Thoracic aorta (tissue), 2 donors: ENCODE measurements at regions not wholly inside any gene's neighbourhood (a gene's known extent, or its start where the extent isn't known, plus 50 kb on each side); places are given as distances from the start of the nearest gene placed in this dataset.

Experiments used
- ATAC-seq: fragments of 150-250 bp; one replicate; pipeline ENCODE4 v1.8.0; 2017; ENCODE audit warnings: low read depth; ENCODE audit not compliant: insufficient number of reproducible peaks, low FRiP score
- DNase-seq: peaks from one replicate; pipeline ENCODE4 v3.0.0-alpha.2; 2020; ENCODE audit warnings: low spot score
- H3K27ac ChIP-seq, 2 donors: fragments of 200-600 bp; sonication (generic); 1 replicate in 1 of 2; 2 replicates in 1 of 2; pipeline ENCODE4 v1.5.1; 2016; ENCODE audit warnings: mild to moderate bottlenecking in 2 of 2, moderate library complexity in 2 of 2
- H3K27me3 ChIP-seq: fragments of 200-600 bp; sonication (generic); replicated peaks from 2 replicates; pipeline ENCODE4 v1.6.0; 2016; ENCODE audit warnings: mild to moderate bottlenecking; ENCODE audit not compliant: insufficient read depth
- H3K36me3 ChIP-seq: fragments of 200-600 bp; sonication (generic); one replicate; pipeline ENCODE4 v1.5.1; 2016
- H3K4me1 ChIP-seq, 2 donors: fragments of 200-600 bp; sonication (generic); 1 replicate in 1 of 2; 2 replicates in 1 of 2; pipeline versions ENCODE4 v1.5.1 to v1.6.0; 2016; ENCODE audit warnings: low read depth in 2 of 2, mild to moderate bottlenecking in 1 of 2; ENCODE audit not compliant: control insufficient read depth in 1 of 2
- H3K4me3 ChIP-seq: fragments of 200-600 bp; sonication (generic); 2 replicates; pipeline ENCODE4 v1.5.1; 2016; ENCODE audit warnings: mild to moderate bottlenecking
- H3K9me3 ChIP-seq: fragments of 200-600 bp; sonication (generic); 2 replicates; pipeline ENCODE4 v1.5.1; 2016
- TF ChIP-seq, protein P1 (sequence below): fragments of 200-600 bp; sonication (generic); IDR thresholded peaks from one replicate; pipeline ENCODE4 v1.5.1; 2019; ENCODE audit warnings: antibody characterized with exemption

DNA sequence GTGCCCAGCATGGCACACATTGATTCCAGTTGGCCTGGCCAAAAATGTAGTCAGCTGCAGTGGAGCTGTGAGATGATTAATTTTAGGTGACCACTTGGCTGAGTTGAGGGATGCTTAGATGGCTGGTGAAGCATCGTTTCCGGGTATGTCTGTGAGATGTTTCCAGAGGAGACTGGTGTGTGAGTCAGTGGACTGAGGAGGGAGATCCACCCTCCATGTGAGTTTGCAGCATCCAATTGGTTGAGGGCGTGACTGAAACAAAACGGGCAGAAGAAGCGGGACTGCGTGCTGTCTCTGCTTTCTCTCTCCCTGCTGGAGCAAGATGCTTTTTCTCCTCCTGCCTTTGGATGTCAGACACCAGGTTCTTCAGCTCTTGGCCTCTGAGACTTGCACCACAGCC, 68.2 kb upstream of the DSCAM start:
- no peak overlapping the region for H3K27ac ChIP-seq
- DNase-seq (no peak), ATAC-seq (no peak)
- no peaks in the 10 kb centered on the region for H3K4me1 ChIP-seq
- H3K4me3 ChIP-seq, result no peak overlapping the region
- no peaks in the 10 kb centered on the region for H3K27me3 ChIP-seq
- no peaks in the 10 kb centered on the region for H3K9me3 ChIP-seq
- no peaks in the 10 kb centered on the region for H3K36me3 ChIP-seq
- TF ChIP-seq, protein P1, sequence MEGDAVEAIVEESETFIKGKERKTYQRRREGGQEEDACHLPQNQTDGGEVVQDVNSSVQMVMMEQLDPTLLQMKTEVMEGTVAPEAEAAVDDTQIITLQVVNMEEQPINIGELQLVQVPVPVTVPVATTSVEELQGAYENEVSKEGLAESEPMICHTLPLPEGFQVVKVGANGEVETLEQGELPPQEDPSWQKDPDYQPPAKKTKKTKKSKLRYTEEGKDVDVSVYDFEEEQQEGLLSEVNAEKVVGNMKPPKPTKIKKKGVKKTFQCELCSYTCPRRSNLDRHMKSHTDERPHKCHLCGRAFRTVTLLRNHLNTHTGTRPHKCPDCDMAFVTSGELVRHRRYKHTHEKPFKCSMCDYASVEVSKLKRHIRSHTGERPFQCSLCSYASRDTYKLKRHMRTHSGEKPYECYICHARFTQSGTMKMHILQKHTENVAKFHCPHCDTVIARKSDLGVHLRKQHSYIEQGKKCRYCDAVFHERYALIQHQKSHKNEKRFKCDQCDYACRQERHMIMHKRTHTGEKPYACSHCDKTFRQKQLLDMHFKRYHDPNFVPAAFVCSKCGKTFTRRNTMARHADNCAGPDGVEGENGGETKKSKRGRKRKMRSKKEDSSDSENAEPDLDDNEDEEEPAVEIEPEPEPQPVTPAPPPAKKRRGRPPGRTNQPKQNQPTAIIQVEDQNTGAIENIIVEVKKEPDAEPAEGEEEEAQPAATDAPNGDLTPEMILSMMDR, result no peak

DNA sequence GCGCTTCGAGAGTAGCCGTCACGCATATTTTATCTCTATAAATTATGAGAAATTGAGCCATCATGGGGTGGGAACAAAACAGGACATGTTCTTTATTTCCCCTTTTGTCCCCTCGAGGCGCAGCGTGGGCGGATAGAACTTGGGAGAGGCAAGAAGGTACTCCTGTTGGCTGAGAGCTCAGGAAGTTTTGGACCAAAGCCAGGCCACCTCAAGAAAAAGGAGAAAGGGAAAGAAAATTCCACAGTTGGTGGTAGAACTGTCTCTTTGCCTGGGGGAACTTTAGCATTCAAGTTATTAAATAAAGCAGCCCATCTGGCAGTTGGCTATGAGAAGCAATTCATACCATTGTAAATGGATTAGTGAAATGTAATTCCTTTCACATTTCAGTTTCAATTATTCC, 76.4 kb upstream of the DSCAM start:
- no peak for ATAC-seq
- H3K9me3 ChIP-seq, result no peaks in the 10 kb centered on the region

GRCh38 chr21:40923901-40924300, 76.9 kb upstream of the DSCAM start:
- H3K27ac ChIP-seq, result no peak overlapping the region
- no peaks in the 10 kb centered on the region for H3K27me3 ChIP-seq
- TF ChIP-seq, protein P1, result no peak
- H3K9me3 ChIP-seq, result no peaks in the 10 kb centered on the region
- H3K4me3 ChIP-seq, result no peak overlapping the region
- ATAC-seq (no peak), DNase-seq (no peak)
- no peaks in the 10 kb centered on the region for H3K4me1 ChIP-seq
- H3K36me3 ChIP-seq, result no peaks in the 10 kb centered on the region

More for the DNA sequence above, 76.4 kb upstream of the DSCAM start:
- Histone ChIP-seq H3K36me3 (no peaks in the 10 kb centered on the region), H3K27me3 (no peaks in the 10 kb centered on the region), H3K4me3 (no peak overlapping the region), H3K4me1 (no peaks in the 10 kb centered on the region), H3K27ac (no peak overlapping the region)
- DNase-seq, result no peak
- TF ChIP-seq, protein P1, result no peak

GRCh38 chr21:40924641-40925040, 77.7 kb upstream of the DSCAM start:
- Histone ChIP-seq H3K4me3 (no peak overlapping the region), H3K4me1 (no peaks in the 10 kb centered on the region), H3K36me3 (no peaks in the 10 kb centered on the region), H3K27me3 (no peaks in the 10 kb centered on the region), H3K9me3 (no peaks in the 10 kb centered on the region), H3K27ac (no peak overlapping the region)
- ATAC-seq (no peak), DNase-seq (no peak)
- TF ChIP-seq, protein P1, result no peak

DNA sequence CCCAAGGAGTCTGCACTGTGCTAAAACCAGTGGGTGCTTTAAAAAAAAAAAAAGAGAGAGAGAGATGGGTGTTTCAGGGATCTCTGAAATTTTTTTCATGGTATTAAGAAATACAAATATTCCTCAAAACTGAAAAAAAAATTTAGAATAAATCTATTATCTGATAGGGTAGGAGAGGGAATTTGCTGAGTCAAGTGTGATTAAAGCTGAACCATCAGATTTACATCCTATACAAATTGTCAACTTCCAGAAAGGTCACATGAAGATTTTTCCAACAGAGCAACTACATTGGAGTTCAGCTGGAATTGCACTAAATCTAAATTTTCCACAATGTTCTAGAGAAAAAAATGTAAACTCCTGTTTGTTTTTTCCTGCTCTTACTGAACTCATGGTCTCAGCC, 79.3 kb upstream of the DSCAM start:
- Histone ChIP-seq H3K4me3 (no peak overlapping the region), H3K27ac (no peak overlapping the region), H3K9me3 (no peaks in the 10 kb centered on the region), H3K4me1 (no peaks in the 10 kb centered on the region), H3K36me3 (no peaks in the 10 kb centered on the region), H3K27me3 (no peaks in the 10 kb centered on the region)
- ATAC-seq (no peak), DNase-seq (no peak)
- TF ChIP-seq, protein P1, result no peak
